SK-N-SH treated with all-trans-retinoic acid at 6 μM for 48 hours (cell line): ENCODE measurements at regions not wholly inside any gene's neighbourhood (a gene's known extent, or its start where the extent isn't known, plus 50 kb on each side); places are given as distances from the start of the nearest gene placed in this dataset.
A peak's percentile ranks its signal among the peaks of the same experiment; 100 is the strongest.

Experiments used
- ATAC-seq: fragments of 200-7000 bp; cut with Tn5 transposase; 3 replicates; pipeline ENCODE4 v1.9.1; 2020; ENCODE audit warnings: mild to moderate bottlenecking, moderate library complexity
- ARNTL ChIP-seq: fragments of 450-650 bp; formaldehyde crosslinking; IDR thresholded peaks from 2 replicates; pipeline ENCODE4 v1.5.0; 2020; ENCODE audit warnings: low read depth, mild to moderate bottlenecking, moderate library complexity, borderline replicate concordance
- BACH2 ChIP-seq: fragments of 250-450 bp; sonication (Bioruptor Pico); IDR thresholded peaks from 2 replicates; pipeline ENCODE4 v1.9.0; 2021; ENCODE audit warnings: mild to moderate bottlenecking, borderline replicate concordance
- CREB5 ChIP-seq: fragments of 250-450 bp; sonication (Bioruptor Pico); IDR thresholded peaks from 2 replicates; pipeline ENCODE4 v1.5.1; 2020; ENCODE audit warnings: low read depth, mild to moderate bottlenecking, moderate library complexity
- CSDC2 ChIP-seq: fragments of 250-450 bp; sonication (Bioruptor Pico); IDR thresholded peaks from 2 replicates; pipeline ENCODE4 v1.5.0; 2020; ENCODE audit warnings: mild to moderate bottlenecking, moderate library complexity
- CSRNP3 ChIP-seq: fragments of 250-450 bp; sonication (Bioruptor Pico); IDR thresholded peaks from 2 replicates; pipeline ENCODE4 v1.5.1; 2021; ENCODE audit warnings: mild to moderate bottlenecking, moderate library complexity
- ESRRG ChIP-seq: fragments of 250-450 bp; sonication (Bioruptor Pico); IDR thresholded peaks from 2 replicates; pipeline ENCODE4 v1.6.1; 2021; ENCODE audit warnings: mild to moderate bottlenecking
- GLIS3 ChIP-seq: fragments of 250-450 bp; sonication (Bioruptor Pico); IDR thresholded peaks from 2 replicates; pipeline ENCODE4 v1.5.0; 2020; ENCODE audit warnings: mild to moderate bottlenecking, moderate library complexity
- ISL1 ChIP-seq: fragments of 250-450 bp; sonication (Bioruptor Pico); IDR thresholded peaks from 2 replicates; pipeline ENCODE4 v2.1.2; 2022; ENCODE audit warnings: mild to moderate bottlenecking, moderate library complexity
- OSR1 ChIP-seq: fragments of 250-450 bp; sonication (Bioruptor Pico); IDR thresholded peaks from 2 replicates; pipeline ENCODE4 v1.8.0; 2022; ENCODE audit warnings: moderate library complexity, mild to moderate bottlenecking, inconsistent platforms
- PATZ1 ChIP-seq: fragments of 250-450 bp; sonication (Bioruptor Pico); IDR thresholded peaks from 2 replicates; pipeline ENCODE4 v1.8.0; 2020; ENCODE audit warnings: mild to moderate bottlenecking, moderate library complexity, borderline replicate concordance
- POU6F1 ChIP-seq: fragments of 250-450 bp; sonication (Bioruptor Pico); IDR thresholded peaks from 2 replicates; pipeline ENCODE4 v1.8.0; 2021; ENCODE audit warnings: low read depth, mild to moderate bottlenecking, moderate library complexity, borderline replicate concordance
- PPARA ChIP-seq: fragments of 250-450 bp; sonication (Bioruptor Pico); IDR thresholded peaks from 2 replicates; pipeline ENCODE4 v1.5.0; 2020; ENCODE audit warnings: mild to moderate bottlenecking, borderline replicate concordance
- RARB ChIP-seq: fragments of 250-450 bp; sonication (Bioruptor Pico); IDR thresholded peaks from 2 replicates; pipeline ENCODE4 v1.8.0; 2021; ENCODE audit warnings: mild to moderate bottlenecking, moderate library complexity
- SNAI2 ChIP-seq: fragments of 250-450 bp; sonication (Bioruptor Pico); IDR thresholded peaks from 2 replicates; pipeline ENCODE4 v1.5.0; 2020; ENCODE audit warnings: mild to moderate bottlenecking, moderate library complexity
- TCF4 ChIP-seq: fragments of 250-450 bp; sonication (Bioruptor Pico); IDR thresholded peaks from 2 replicates; pipeline ENCODE4 v1.8.0; 2021; ENCODE audit warnings: mild to moderate bottlenecking, moderate library complexity, borderline replicate concordance
- TSHZ2 ChIP-seq: fragments of 250-450 bp; sonication (Bioruptor Pico); IDR thresholded peaks from 2 replicates; pipeline ENCODE4 v1.5.0; 2020; ENCODE audit warnings: mild to moderate bottlenecking, moderate library complexity
- ZC3H10 ChIP-seq: fragments of 250-450 bp; sonication (Bioruptor Pico); IDR thresholded peaks from 2 replicates; pipeline ENCODE4 v1.5.1; 2021; ENCODE audit warnings: mild to moderate bottlenecking, moderate library complexity
- ZFP3 ChIP-seq: fragments of 250-450 bp; sonication (Bioruptor Pico); IDR thresholded peaks from 2 replicates; pipeline ENCODE4 v1.5.0; 2020; ENCODE audit warnings: mild to moderate bottlenecking, moderate library complexity
- ZFP30 ChIP-seq: fragments of 450-650 bp; formaldehyde crosslinking; IDR thresholded peaks from 2 replicates; pipeline ENCODE4 v1.5.0; 2022; ENCODE audit warnings: mild to moderate bottlenecking, moderate library complexity
- ZNF565 ChIP-seq: fragments of 450-650 bp; formaldehyde crosslinking; conservative IDR thresholded peaks from 2 replicates; pipeline ENCODE4 v1.5.0; 2020; ENCODE audit warnings: low read depth, mild to moderate bottlenecking, moderate library complexity
- ZNF70 ChIP-seq: fragments of 450-650 bp; formaldehyde crosslinking; IDR thresholded peaks from 2 replicates; pipeline ENCODE4 v1.5.0; 2020; ENCODE audit warnings: mild to moderate bottlenecking, moderate library complexity
- ZNF8 ChIP-seq: fragments of 450-650 bp; formaldehyde crosslinking; IDR thresholded peaks from 2 replicates; pipeline ENCODE4 v1.5.0; 2020; ENCODE audit warnings: mild to moderate bottlenecking, moderate library complexity

- peak; percentile 86 for ATAC-seq
- TF ChIP-seq CSRNP3 (CRISPR knock-in tag) (no peak), ZNF8 (no peak), ISL1 (CRISPR knock-in tag) (no peak), ZNF70 (CRISPR knock-in tag) (no peak), ZC3H10 (no peak), ESRRG (CRISPR knock-in tag) (no peak), CSDC2 (CRISPR knock-in tag) (no peak), PATZ1 (CRISPR knock-in tag) (no peak), TSHZ2 (CRISPR knock-in tag) (no peak), ZNF565 (CRISPR knock-in tag) (no peak), ZFP30 (CRISPR knock-in tag) (no peak)
Observed at GRCh38 chr5:87164409-87164808, 103.3 kb upstream of the RASA1 start.

GRCh38 chr5:87169300-87169991, 98.2 kb upstream of the RASA1 start:
- TF ChIP-seq PPARA (CRISPR knock-in tag) = no peak
- TF ChIP-seq SNAI2 (CRISPR knock-in tag) = no peak
- no peak for TF ChIP-seq CSDC2 (CRISPR knock-in tag)
- no peak for TF ChIP-seq OSR1 (CRISPR knock-in tag)
- TF ChIP-seq ARNTL (CRISPR knock-in tag) = no peak
- TF ChIP-seq TCF4 = no peak
- TF ChIP-seq ISL1 (CRISPR knock-in tag) = no peak
- TF ChIP-seq ZNF70 (CRISPR knock-in tag) = no peak
- TF ChIP-seq GLIS3 (CRISPR knock-in tag) = no peak
- no peak for TF ChIP-seq ZFP30 (CRISPR knock-in tag)
- ATAC-seq = peak; percentile 86

- ATAC-seq = no peak
- no peak for TF ChIP-seq ISL1 (CRISPR knock-in tag)
- no peak for TF ChIP-seq RARB (CRISPR knock-in tag)
- no peak for TF ChIP-seq ESRRG (CRISPR knock-in tag)
- no peak for TF ChIP-seq ZNF70 (CRISPR knock-in tag)
- no peak for TF ChIP-seq ZFP3 (CRISPR knock-in tag)
- no peak for TF ChIP-seq CREB5 (CRISPR knock-in tag)
Observed at GRCh38 chr5:87170799-87171198, 96.9 kb upstream of the RASA1 start.

- peak; percentile 25; the same call in 1 of the 3 replicates for ATAC-seq
- TF ChIP-seq POU6F1 (CRISPR knock-in tag) (no peak), BACH2 (CRISPR knock-in tag) (no peak)
Observed at GRCh38 chr5:87182649-87183048, 85.0 kb upstream of the RASA1 start.
